GM18498 (cell line): ENCODE measurements at regions not wholly inside any gene's neighbourhood (a gene's known extent, or its start where the extent isn't known, plus 50 kb on each side); places are given as distances from the start of the nearest gene placed in this dataset.
"Not testable (repeated sequence)": the region's sequence is repeated elsewhere in the genome, so short reads cannot be mapped to it uniquely, and the experiment has no call there.

ENCODE experiments used
- ATAC-seq: cut with Tn5 transposase; IDR thresholded peaks from one replicate; pipeline ENCODE4 v1.9.1; 2021; ENCODE audit warnings: mild to moderate bottlenecking, moderate library complexity; ENCODE audit not compliant: unreplicated experiment

GRCh38 chr9:61953108-61953507 is 763.3 kb downstream of the SPATA31A7 start:
- not testable (repeated sequence) for ATAC-seq

DNA sequence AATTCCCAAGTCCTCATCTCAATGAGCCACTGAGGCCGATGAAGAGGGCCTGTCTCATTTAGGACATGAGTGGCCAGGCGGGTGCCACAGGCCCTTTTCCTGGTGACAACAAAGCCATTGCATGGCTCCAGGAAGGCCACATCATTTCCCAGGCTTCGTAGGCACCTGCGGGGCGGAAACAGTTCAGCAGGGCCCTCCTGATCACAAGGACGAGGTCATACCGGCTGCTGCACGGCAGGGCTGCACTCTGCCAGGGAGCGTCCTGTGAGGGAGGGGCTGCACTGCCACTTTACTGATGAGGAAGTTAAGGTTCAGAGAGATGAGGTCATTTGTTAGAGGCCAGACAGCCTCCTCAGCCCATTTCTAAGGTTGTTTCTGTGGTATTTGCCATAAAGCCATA is 781.8 kb downstream of the SPATA31A7 start:
- ATAC-seq = not testable (repeated sequence)

- not testable (repeated sequence) for ATAC-seq
Observed at GRCh38 chr9:61974501-61974900, 784.7 kb downstream of the SPATA31A7 start.

DNA sequence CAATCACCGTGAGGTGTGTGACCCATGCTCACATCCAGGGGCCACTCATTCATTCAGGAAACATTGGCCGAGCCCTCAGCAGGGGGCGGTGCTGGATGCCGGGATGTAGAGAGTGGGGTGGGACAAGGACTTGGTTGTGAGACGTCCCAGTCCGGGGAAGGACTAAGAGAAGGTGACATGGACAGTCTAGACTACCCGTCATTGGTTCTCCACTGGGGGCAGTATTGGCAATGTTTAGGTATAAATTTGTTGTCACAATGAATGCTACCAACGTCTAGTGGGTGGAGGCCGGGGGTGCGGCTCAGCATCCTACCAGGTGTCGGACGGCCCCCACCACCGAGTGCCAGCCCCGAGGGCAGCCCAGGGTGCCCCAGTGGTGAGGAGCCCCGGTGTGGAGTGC is 786.5 kb downstream of the SPATA31A7 start:
- not testable (repeated sequence) for ATAC-seq

DNA sequence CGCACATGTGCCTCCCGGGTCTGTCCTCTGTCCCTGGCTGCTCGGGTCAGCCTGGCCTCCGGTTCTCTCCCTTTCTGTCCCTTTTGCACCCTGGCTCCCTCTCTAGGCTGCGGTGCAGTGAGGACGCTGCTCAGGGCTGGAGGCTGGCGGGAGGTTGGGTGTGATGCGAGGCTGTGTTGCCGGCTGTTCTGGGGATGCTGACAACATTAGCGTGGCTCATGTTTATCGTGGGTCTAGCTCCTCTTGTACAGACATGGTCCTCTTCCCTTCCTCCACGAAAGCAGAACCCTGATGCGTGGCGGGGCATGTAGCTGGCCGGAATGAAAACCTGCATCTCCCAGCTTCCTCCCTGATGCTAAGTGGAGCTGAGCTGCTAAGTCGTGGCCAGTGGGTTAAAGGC is 792.9 kb downstream of the SPATA31A7 start:
- not testable (repeated sequence) for ATAC-seq

DNA sequence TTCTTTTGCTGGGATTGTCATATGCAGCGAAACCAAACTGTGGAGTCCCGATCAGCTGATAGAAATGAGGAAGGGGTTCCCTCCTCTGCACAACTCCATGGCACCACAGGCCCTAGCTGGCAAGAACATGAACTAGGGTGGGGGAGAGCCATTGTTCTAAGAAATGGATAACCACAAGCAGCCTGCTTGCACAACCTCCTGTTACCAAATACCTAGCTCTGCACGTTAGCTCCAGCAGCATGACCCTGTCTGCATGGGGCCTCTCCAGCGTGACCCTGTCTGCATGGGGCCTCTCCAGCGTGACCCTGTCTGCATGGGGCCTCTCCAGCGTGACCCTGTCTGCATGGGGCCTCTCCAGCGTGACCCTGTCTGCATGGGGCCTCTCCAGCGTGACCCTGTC is 793.6 kb downstream of the SPATA31A7 start:
- not testable (repeated sequence) for ATAC-seq

GRCh38 chr9:61983954-61984353 is 794.1 kb downstream of the SPATA31A7 start:
- ATAC-seq = not testable (repeated sequence)

- ATAC-seq = not testable (repeated sequence)
Observed at GRCh38 chr9:61984513-61984912, 794.7 kb downstream of the SPATA31A7 start.

DNA sequence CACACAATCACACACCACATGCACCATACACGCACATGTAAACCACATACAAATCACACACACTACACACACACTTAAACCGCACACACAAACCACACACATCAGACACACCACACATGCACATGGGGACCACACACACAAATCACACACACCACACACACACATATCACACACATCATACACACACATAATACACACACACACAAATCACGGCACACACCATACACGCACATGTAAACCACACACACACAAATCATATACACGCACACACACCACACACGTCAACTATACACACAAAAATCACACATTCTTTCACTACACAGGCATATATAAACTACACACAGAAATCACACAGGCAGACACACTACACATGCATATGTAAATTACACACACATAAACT is 802.3 kb downstream of the SPATA31A7 start:
- ATAC-seq = not testable (repeated sequence)

GRCh38 chr9:62032441-62032840 is 842.6 kb downstream of the SPATA31A7 start:
- not testable (repeated sequence) for ATAC-seq

- not testable (repeated sequence) for ATAC-seq
Observed at GRCh38 chr9:62038260-62038659, 848.4 kb downstream of the SPATA31A7 start.

- ATAC-seq = not testable (repeated sequence)
Observed at GRCh38 chr9:62058155-62058554, 868.3 kb downstream of the SPATA31A7 start.

- ATAC-seq = not testable (repeated sequence)
Observed at GRCh38 chr9:62071043-62071442, 881.2 kb downstream of the SPATA31A7 start.

DNA sequence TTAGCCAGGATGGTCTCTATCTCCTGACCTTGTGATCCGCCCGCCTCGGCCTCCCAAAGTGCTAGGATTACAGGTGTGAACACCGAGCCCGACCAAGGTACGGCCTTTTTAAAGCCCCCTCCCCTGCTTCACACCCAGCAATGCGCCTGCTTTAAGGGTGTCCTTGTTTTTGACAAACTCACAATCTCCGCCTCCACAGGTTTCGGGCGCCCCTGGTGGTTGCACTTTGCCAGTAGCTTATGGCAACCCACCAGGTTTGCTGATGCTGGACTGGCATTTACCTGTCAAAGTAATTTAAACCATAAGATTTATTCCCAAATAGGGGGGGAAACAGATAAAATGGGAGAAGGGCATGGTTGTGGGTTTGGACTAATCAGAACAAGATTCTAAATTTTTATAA is 883.6 kb downstream of the SPATA31A7 start:
- ATAC-seq = not testable (repeated sequence)

DNA sequence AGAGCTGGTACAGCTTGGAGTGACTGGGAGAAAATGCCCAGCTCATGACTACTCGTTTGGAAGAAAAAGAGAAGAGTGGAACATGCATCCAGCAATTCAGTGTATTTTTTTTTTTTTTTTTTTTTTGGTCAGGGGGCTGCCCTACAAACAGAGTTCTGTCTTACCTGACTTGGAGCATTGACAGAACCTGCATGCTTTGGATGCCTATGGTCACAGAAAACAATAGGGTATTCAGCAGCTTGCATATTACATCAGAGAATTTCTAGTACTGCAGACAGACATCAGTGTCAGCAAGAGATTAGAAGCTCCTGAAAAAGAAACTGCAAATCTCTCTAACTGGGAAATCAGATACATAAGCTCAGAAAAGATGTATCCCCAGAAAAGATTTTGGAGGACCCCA is 894.4 kb downstream of the SPATA31A7 start:
- not testable (repeated sequence) for ATAC-seq

- not testable (repeated sequence) for ATAC-seq
Observed at GRCh38 chr9:62095714-62096345, 906.0 kb downstream of the SPATA31A7 start.

- peak; percentile 65 for ATAC-seq
Observed at GRCh38 chr9:62110486-62110885, 920.6 kb downstream of the SPATA31A7 start.

DNA sequence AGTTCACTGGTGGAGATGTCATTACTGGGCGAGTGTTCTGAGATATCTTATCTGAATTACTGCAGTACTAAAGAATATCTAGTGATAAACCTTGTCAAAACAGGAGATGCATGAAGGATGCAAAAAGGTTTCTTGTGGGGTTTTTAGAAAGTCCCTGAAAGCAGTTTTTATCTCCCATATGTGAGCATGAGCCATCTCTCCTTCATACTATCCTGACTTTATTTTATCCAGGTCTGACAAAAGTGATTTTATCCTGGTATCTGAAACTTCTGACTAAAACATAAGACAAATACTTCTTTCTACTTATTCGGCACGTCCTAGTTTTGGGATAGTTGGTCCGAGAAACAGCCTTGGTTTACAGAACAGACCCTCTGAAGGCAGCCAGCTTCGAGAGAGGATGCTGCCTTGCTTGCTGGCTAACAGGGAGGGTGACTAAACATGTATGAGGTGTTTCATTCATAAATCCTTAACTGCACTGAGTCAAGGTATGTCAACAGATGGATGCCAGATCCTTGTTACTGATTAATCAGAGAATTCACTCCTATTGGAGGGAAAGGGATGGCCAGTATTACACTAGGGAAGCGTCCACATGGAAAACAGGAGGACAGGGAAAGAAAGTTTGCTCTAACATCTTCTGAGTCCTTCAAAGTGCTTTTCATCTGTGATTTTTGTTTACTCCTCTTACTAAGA is 927.3 kb downstream of the SPATA31A7 start:
- ATAC-seq = not testable (repeated sequence)

GRCh38 chr9:62119656-62120055 is 929.8 kb downstream of the SPATA31A7 start:
- ATAC-seq = peak; percentile 53

GRCh38 chr9:62125631-62126611 is 936.1 kb downstream of the SPATA31A7 start:
- ATAC-seq = not testable (repeated sequence)

GRCh38 chr9:62135022-62135421 is 945.2 kb downstream of the SPATA31A7 start:
- not testable (repeated sequence) for ATAC-seq
